Nucleus accumbens (tissue), 56 donors: ENCODE measurements at regions not wholly inside any gene's neighbourhood (a gene's known extent, or its start where the extent isn't known, plus 50 kb on each side); places are given as distances from the start of the nearest gene placed in this dataset.
"Not testable (repeated sequence)": the region's sequence is repeated elsewhere in the genome, so short reads cannot be mapped to it uniquely, and the experiment has no call there.

Source experiments
- DNase-seq, 56 donors: peaks; one replicate each; lab custom pipeline; 2025; lab: John Stamatoyannopoulos, UW

GRCh38 chr7:12002428-12002827 lies 170.4 kb upstream of the THSD7A start:
- no peak for DNase-seq

GRCh38 chr7:12004581-12004980 lies 172.6 kb upstream of the THSD7A start:
- DNase-seq, result no peak

GRCh38 chr7:12007576-12007975 lies 175.6 kb upstream of the THSD7A start:
- DNase-seq, result no peak

DNA sequence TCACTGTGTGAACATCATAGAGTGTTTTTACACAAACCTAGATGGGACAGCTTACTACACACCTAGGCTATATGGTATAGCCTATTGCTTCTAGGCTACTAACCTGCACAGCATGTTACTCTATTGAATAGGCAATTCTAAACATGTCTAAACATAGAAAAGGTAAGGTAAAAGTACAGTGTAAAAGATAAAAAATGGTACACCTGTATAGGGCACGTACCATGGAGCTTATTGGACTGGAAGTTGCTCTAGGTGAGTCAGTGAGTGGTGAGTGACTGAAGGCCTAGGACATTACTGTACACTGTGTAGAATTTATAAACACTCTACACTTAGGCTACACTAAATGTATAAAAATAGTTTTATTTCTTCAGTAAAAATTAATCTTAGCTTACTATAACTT lies 182.0 kb upstream of the THSD7A start:
- no peak for DNase-seq

DNA sequence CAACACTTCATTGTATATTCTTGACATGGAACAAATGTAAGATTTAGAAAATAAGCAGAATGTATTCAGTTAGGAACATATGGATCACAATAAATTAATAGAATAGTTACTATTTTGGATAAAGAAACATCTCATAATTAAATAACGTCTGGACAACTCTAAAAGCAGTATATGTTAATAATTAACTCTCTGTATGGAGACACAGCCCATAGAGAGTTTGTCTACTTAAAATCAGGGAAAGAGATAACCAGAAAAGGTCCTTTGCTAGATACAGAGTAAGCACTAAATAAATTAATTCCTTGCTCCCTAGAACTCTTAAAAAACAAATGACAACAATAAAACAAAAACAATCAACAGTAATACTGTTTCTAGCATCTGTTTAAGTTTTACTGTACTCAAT lies 184.4 kb upstream of the THSD7A start:
- DNase-seq, result no peak

GRCh38 chr7:12017046-12017445 lies 185.0 kb upstream of the THSD7A start:
- no peak for DNase-seq

GRCh38 chr7:12022011-12022410 lies 189.1 kb upstream of the TMEM106B start:
- DNase-seq, result not testable (repeated sequence)

DNA sequence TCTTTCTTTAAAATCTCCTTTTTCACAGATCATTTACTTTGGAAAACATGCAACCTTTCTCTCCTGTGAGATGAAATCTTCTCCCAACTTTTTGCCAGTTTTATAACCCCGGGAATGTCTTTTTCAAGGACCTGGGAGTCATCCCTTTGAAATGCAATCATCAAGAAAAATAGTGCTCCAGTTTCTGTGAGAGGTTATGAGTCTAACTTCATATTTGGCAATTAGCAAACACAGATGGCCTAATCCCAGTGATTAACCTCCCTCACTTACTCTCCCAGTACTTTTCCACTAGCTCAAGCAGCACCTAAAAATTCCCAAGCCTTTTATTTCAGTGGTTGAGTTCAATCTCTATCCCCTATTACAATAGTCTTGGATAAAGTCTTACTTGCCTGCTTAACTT lies 185.8 kb upstream of the TMEM106B start:
- no peak for DNase-seq

GRCh38 chr7:12028508-12028907 lies 182.6 kb upstream of the TMEM106B start:
- no peak for DNase-seq

DNA sequence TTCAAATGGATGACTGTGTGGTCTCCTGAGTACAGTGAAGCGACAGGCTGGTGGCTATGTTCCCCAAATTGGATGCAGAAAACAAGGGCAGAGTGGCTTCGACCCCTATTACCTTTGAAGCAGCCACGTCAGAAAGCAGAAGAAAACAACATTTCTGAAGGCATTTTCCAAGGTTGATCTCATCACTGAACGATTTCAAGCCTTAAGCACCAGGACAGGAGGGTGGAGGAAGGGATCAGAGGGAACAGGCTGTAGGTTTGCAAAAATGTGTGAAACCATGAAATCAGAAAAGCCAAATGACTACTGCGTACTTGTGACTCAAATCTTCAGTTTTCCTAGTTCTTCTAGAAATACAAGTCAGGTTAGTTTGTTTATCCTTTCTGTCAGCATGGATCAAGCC lies 181.0 kb upstream of the TMEM106B start:
- DNase-seq, result no peak

GRCh38 chr7:12031186-12031585 lies 179.9 kb upstream of the TMEM106B start:
- DNase-seq, result no peak

GRCh38 chr7:12031638-12032037 lies 179.5 kb upstream of the TMEM106B start:
- DNase-seq, result no peak

DNA sequence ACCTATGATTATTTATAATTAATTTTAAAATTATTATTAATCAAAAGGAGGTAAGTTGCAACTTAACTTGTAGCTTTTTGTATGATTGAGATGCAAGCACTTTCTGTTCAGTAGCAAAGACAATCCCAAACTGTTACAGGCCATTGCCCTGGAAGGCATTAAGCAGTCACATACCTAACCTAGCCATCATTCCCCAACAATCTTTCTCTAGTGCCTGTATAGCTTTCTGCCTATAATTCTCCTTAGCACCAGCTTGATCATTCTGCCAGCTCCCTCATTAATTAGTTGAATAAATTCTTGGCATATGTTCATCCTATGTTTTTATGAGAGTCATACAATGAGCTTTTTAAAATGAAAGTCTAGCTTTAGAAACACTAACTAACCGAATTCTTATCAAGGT lies 178.9 kb upstream of the TMEM106B start:
- DNase-seq, result no peak

DNA sequence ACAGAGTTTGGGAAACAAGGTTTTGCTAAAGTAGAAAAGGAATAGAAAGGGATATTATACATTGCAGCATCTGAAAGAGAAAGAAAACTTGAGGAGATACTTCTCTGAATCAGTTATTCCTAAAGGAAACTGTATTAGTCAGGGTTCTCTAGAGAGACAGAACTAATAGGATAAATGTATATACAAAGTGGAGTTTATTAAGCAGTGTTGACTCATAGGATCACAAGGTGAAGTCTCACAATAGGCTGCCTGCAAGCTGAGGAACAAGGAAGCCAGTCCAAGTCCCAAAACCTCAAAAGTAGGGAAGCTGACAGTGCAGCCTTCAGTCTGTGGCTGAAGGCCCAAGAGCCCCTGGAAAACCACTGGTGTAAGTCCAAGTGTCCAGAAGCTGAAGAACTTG lies 167.6 kb upstream of the TMEM106B start:
- not testable (repeated sequence) for DNase-seq

DNA sequence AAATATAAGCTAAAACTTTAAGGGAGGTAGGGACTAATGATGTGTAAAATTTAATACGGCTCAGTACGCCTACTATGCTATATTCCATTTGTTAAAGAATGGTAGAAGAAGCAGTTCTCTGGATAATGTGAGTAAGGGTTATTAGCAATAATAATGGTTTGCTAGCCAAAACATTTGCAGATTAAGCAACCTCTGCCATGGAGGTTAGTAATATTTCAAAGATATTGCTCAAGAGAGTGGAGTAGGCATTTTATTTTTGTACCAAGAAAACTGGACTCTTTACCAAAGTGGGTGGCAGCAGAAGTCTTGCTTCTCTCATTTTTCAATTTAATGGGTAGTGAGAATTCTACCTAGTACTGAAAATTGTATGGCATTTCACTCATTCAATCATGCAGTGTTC lies 158.9 kb upstream of the TMEM106B start:
- no peak for DNase-seq

GRCh38 chr7:12053561-12053960 lies 157.5 kb upstream of the TMEM106B start:
- DNase-seq, result no peak

DNA sequence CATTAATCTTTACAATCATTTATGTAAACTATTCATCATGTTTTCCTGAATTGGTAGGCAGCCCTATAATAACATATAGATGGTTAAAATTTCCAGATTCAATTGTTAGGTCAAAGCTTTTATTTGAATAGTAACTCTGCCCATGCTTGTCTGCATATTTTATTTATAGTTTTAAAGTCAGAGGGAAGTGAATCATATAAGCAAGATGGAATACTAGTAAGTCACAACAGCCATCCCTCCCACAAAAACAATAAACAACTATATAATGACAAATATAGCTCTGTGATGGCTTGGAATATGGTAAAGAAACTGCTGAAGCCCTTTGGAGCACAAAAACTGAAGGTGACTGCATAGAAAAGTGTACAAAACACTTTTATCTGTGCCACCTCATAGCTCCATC lies 156.3 kb upstream of the TMEM106B start:
- DNase-seq, result no peak

GRCh38 chr7:12056381-12056780 lies 154.7 kb upstream of the TMEM106B start:
- DNase-seq, result no peak

DNA sequence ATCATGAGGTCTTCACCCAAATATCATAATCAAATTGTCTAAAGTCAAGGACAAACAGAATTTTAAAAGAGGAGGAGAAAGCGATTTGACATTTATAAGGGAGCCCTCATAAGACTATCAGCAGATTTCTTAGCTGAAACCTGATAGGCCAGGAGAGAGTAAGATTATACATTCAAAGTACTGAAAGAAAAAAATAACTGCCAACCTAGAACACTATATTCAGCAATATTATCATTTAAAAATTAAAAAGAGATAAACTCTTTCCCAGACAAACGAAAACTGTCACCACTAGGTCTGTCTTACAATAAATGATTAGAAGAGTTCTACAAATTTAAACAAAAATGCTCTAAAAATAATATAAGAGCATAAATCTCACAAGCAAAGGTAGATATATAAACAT lies 154.1 kb upstream of the TMEM106B start:
- no peak for DNase-seq

- no peak for DNase-seq
Observed at GRCh38 chr7:12062062-12062461, 149.0 kb upstream of the TMEM106B start.

- DNase-seq, result no peak
Observed at GRCh38 chr7:12064586-12065127, 146.4 kb upstream of the TMEM106B start.

DNA sequence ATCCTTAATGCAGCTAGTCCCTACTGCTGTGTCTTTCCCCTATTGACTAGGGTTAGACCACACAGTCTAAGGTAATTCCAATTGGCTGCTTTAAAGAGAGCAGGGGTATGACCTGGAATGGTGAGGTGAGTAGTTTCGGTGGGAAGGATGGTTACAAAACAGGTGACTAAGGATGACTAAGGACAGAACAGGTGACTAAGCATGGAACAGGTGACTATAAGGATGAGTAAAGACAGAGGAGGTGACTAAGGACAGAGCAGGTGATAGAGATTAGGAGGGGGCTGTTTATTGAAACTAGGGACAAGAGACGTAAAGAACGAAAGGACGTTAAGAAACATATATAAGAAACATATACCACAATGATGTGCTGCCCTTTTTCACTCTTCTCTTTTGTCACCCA lies 145.1 kb upstream of the TMEM106B start:
- DNase-seq, result no peak

DNA sequence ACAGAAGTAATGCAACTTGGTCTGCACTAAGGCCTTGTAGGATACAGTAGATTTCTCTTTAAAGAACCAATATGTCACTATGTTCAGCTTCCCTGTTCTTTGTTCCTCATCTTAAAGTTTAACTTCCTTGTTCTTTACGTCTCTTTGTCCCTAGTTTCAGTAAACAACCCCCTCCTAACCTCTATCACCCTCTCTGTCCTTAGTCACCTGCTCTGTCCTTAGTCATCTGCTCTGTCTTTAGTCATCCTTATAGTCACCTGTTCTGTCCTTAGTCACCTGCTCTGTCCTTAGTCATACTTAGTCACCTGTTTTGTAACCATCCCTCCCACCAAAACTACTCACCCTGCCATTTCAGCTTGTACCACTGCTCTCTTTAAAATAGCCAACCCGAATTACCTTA lies 144.6 kb upstream of the TMEM106B start:
- no peak for DNase-seq
